ENCODE measurements at regions not wholly inside any gene's neighbourhood (a gene's known extent, or its start where the extent isn't known, plus 50 kb on each side); places are given as distances from the start of the nearest gene placed in this dataset.

- Histone ChIP-seq H3K27ac (ENCODE audit: low read depth, low read length) (no peak overlapping the region), H3K9ac (ENCODE audit: low read length in 5 of 5) (no peak overlapping the region), H3K9me3 (ENCODE audit: control insufficient read depth in 5 of 5, low read length in 5 of 5) (peaks cover 0 to 6% (median 3%) of the 10 kb centered on the region in 5 donors), H3K36me3 (ENCODE audit: control insufficient read depth in 5 of 5, insufficient read depth in 5 of 5, low read length in 5 of 5) (no peaks in the 10 kb centered on the region), H3K27me3 (ENCODE audit: control insufficient read depth in 5 of 5, insufficient read depth in 4 of 5, low read length in 5 of 5) (no peaks in the 10 kb centered on the region), H3K4me3 (ENCODE audit: low read depth in 1 of 5, low read length in 5 of 5) (no peak overlapping the region), H3K4me1 (ENCODE audit: control insufficient read depth in 5 of 5, insufficient read depth in 5 of 5, low read length in 5 of 5) (no peaks in the 10 kb centered on the region)
Measured at GRCh38 chr16:17683281-17683680, 212.5 kb upstream of the XYLT1 start.

- Histone ChIP-seq H3K27me3 (ENCODE audit: control insufficient read depth in 5 of 5, insufficient read depth in 4 of 5, low read length in 5 of 5) (no peaks in the 10 kb centered on the region), H3K4me1 (ENCODE audit: control insufficient read depth in 5 of 5, insufficient read depth in 5 of 5, low read length in 5 of 5) (no peaks in the 10 kb centered on the region), H3K9me3 (ENCODE audit: control insufficient read depth in 5 of 5, low read length in 5 of 5) (peaks cover 0 to 6% (median 3%) of the 10 kb centered on the region in 5 donors), H3K27ac (ENCODE audit: low read depth, low read length) (no peak overlapping the region), H3K4me3 (ENCODE audit: low read depth in 1 of 5, low read length in 5 of 5) (no peak overlapping the region), H3K9ac (ENCODE audit: low read length in 5 of 5) (no peak overlapping the region), H3K36me3 (ENCODE audit: control insufficient read depth in 5 of 5, insufficient read depth in 5 of 5, low read length in 5 of 5) (no peaks in the 10 kb centered on the region)
Measured at GRCh38 chr16:17676171-17676570, 205.4 kb upstream of the XYLT1 start.

- no peak overlapping the region for H3K4me3 ChIP-seq (ENCODE audit: low read depth in 1 of 5, low read length in 5 of 5)
- no peak overlapping the region for H3K9ac ChIP-seq (ENCODE audit: low read length in 5 of 5)
- H3K36me3 ChIP-seq (ENCODE audit: control insufficient read depth in 5 of 5, insufficient read depth in 5 of 5, low read length in 5 of 5) = no peaks in the 10 kb centered on the region
- H3K27me3 ChIP-seq (ENCODE audit: control insufficient read depth in 5 of 5, insufficient read depth in 4 of 5, low read length in 5 of 5) = no peaks in the 10 kb centered on the region
- no peaks in the 10 kb centered on the region for H3K9me3 ChIP-seq (ENCODE audit: control insufficient read depth in 5 of 5, low read length in 5 of 5)
- peaks cover 0 to 3% (median 0%) of the 10 kb centered on the region in 5 donors for H3K4me1 ChIP-seq (ENCODE audit: control insufficient read depth in 5 of 5, insufficient read depth in 5 of 5, low read length in 5 of 5)
- H3K27ac ChIP-seq (ENCODE audit: low read depth, low read length) = no peak overlapping the region
Measured at GRCh38 chr16:17668386-17668785, 197.6 kb upstream of the XYLT1 start.

GRCh38 chr16:17666293-17666692 is 195.5 kb upstream of the XYLT1 start:
- Histone ChIP-seq H3K4me3 (ENCODE audit: low read depth in 1 of 5, low read length in 5 of 5) (no peak overlapping the region), H3K9ac (ENCODE audit: low read length in 5 of 5) (no peak overlapping the region), H3K4me1 (ENCODE audit: control insufficient read depth in 5 of 5, insufficient read depth in 5 of 5, low read length in 5 of 5) (peaks cover 0 to 3% (median 0%) of the 10 kb centered on the region in 5 donors), H3K27ac (ENCODE audit: low read depth, low read length) (no peak overlapping the region), H3K27me3 (ENCODE audit: control insufficient read depth in 5 of 5, insufficient read depth in 4 of 5, low read length in 5 of 5) (no peaks in the 10 kb centered on the region), H3K9me3 (ENCODE audit: control insufficient read depth in 5 of 5, low read length in 5 of 5) (no peaks in the 10 kb centered on the region), H3K36me3 (ENCODE audit: control insufficient read depth in 5 of 5, insufficient read depth in 5 of 5, low read length in 5 of 5) (no peaks in the 10 kb centered on the region)

- Histone ChIP-seq H3K9me3 (ENCODE audit: control insufficient read depth in 5 of 5, low read length in 5 of 5) (no peaks in the 10 kb centered on the region), H3K27ac (ENCODE audit: low read depth, low read length) (no peak overlapping the region), H3K27me3 (ENCODE audit: control insufficient read depth in 5 of 5, insufficient read depth in 4 of 5, low read length in 5 of 5) (peaks cover 0 to 3% (median 0%) of the 10 kb centered on the region in 5 donors)
Measured at GRCh38 chr16:17658881-17659280, 188.1 kb upstream of the XYLT1 start.

GRCh38 chr16:17657045-17657444 is 186.3 kb upstream of the XYLT1 start:
- Histone ChIP-seq H3K9ac (ENCODE audit: low read length in 5 of 5) (no peak overlapping the region), H3K27ac (ENCODE audit: low read depth, low read length) (no peak overlapping the region), H3K36me3 (ENCODE audit: control insufficient read depth in 5 of 5, insufficient read depth in 5 of 5, low read length in 5 of 5) (no peaks in the 10 kb centered on the region), H3K27me3 (ENCODE audit: control insufficient read depth in 5 of 5, insufficient read depth in 4 of 5, low read length in 5 of 5) (peaks cover 0 to 8% (median 4%) of the 10 kb centered on the region in 5 donors), H3K9me3 (ENCODE audit: control insufficient read depth in 5 of 5, low read length in 5 of 5) (no peaks in the 10 kb centered on the region), H3K4me3 (ENCODE audit: low read depth in 1 of 5, low read length in 5 of 5) (no peak overlapping the region), H3K4me1 (ENCODE audit: control insufficient read depth in 5 of 5, insufficient read depth in 5 of 5, low read length in 5 of 5) (peaks cover 0 to 6% (median 3%) of the 10 kb centered on the region in 5 donors)

More at GRCh38 chr16:17658881-17659280, 188.1 kb upstream of the XYLT1 start:
- Histone ChIP-seq H3K9ac (ENCODE audit: low read length in 5 of 5) (no peak overlapping the region), H3K36me3 (ENCODE audit: control insufficient read depth in 5 of 5, insufficient read depth in 5 of 5, low read length in 5 of 5) (no peaks in the 10 kb centered on the region), H3K4me1 (ENCODE audit: control insufficient read depth in 5 of 5, insufficient read depth in 5 of 5, low read length in 5 of 5) (peaks cover 0 to 1% (median 0%) of the 10 kb centered on the region in 5 donors), H3K4me3 (ENCODE audit: low read depth in 1 of 5, low read length in 5 of 5) (no peak overlapping the region)

GRCh38 chr16:17654571-17654970 is 183.8 kb upstream of the XYLT1 start:
- no peak overlapping the region for H3K9ac ChIP-seq (ENCODE audit: low read length in 5 of 5)
- no peaks in the 10 kb centered on the region for H3K9me3 ChIP-seq (ENCODE audit: control insufficient read depth in 5 of 5, low read length in 5 of 5)
- peaks cover 7 to 10% (median 8%) of the 10 kb centered on the region in 5 donors for H3K27me3 ChIP-seq (ENCODE audit: control insufficient read depth in 5 of 5, insufficient read depth in 4 of 5, low read length in 5 of 5)
- no peak overlapping the region for H3K4me3 ChIP-seq (ENCODE audit: low read depth in 1 of 5, low read length in 5 of 5)
- no peak overlapping the region for H3K27ac ChIP-seq (ENCODE audit: low read depth, low read length)
- no peaks in the 10 kb centered on the region for H3K36me3 ChIP-seq (ENCODE audit: control insufficient read depth in 5 of 5, insufficient read depth in 5 of 5, low read length in 5 of 5)
- H3K4me1 ChIP-seq (ENCODE audit: control insufficient read depth in 5 of 5, insufficient read depth in 5 of 5, low read length in 5 of 5) = peaks cover 0 to 6% (median 3%) of the 10 kb centered on the region in 5 donors

GRCh38 chr16:17654142-17654541 is 183.4 kb upstream of the XYLT1 start:
- no peak overlapping the region for H3K4me3 ChIP-seq (ENCODE audit: low read depth in 1 of 5, low read length in 5 of 5)
- H3K27ac ChIP-seq (ENCODE audit: low read depth, low read length) = no peak overlapping the region
- H3K9me3 ChIP-seq (ENCODE audit: control insufficient read depth in 5 of 5, low read length in 5 of 5) = no peaks in the 10 kb centered on the region
- no peaks in the 10 kb centered on the region for H3K36me3 ChIP-seq (ENCODE audit: control insufficient read depth in 5 of 5, insufficient read depth in 5 of 5, low read length in 5 of 5)
- peaks cover 0 to 6% (median 3%) of the 10 kb centered on the region in 5 donors for H3K4me1 ChIP-seq (ENCODE audit: control insufficient read depth in 5 of 5, insufficient read depth in 5 of 5, low read length in 5 of 5)
- peaks cover 7 to 10% (median 8%) of the 10 kb centered on the region in 5 donors for H3K27me3 ChIP-seq (ENCODE audit: control insufficient read depth in 5 of 5, insufficient read depth in 4 of 5, low read length in 5 of 5)
- no peak overlapping the region for H3K9ac ChIP-seq (ENCODE audit: low read length in 5 of 5)

GRCh38 chr16:17647879-17648872 is 177.4 kb upstream of the XYLT1 start:
- Histone ChIP-seq H3K4me3 (ENCODE audit: low read depth in 1 of 5, low read length in 5 of 5) (no peak overlapping the region), H3K9me3 (ENCODE audit: control insufficient read depth in 5 of 5, low read length in 5 of 5) (peaks cover 5 to 23% (median 15%) of the 10 kb centered on the region in 5 donors), H3K4me1 (ENCODE audit: control insufficient read depth in 5 of 5, insufficient read depth in 5 of 5, low read length in 5 of 5) (no peaks in the 10 kb centered on the region), H3K27me3 (ENCODE audit: control insufficient read depth in 5 of 5, insufficient read depth in 4 of 5, low read length in 5 of 5) (peaks cover 2 to 10% (median 5%) of the 10 kb centered on the region in 5 donors), H3K27ac (ENCODE audit: low read depth, low read length) (no peak overlapping the region), H3K9ac (ENCODE audit: low read length in 5 of 5) (no peak overlapping the region), H3K36me3 (ENCODE audit: control insufficient read depth in 5 of 5, insufficient read depth in 5 of 5, low read length in 5 of 5) (no peaks in the 10 kb centered on the region)

- Histone ChIP-seq H3K36me3 (ENCODE audit: control insufficient read depth in 5 of 5, insufficient read depth in 5 of 5, low read length in 5 of 5) (no peaks in the 10 kb centered on the region), H3K27me3 (ENCODE audit: control insufficient read depth in 5 of 5, insufficient read depth in 4 of 5, low read length in 5 of 5) (no peaks in the 10 kb centered on the region), H3K27ac (ENCODE audit: low read depth, low read length) (no peak overlapping the region), H3K9ac (ENCODE audit: low read length in 5 of 5) (no peak overlapping the region), H3K4me3 (ENCODE audit: low read depth in 1 of 5, low read length in 5 of 5) (no peak overlapping the region), H3K4me1 (ENCODE audit: control insufficient read depth in 5 of 5, insufficient read depth in 5 of 5, low read length in 5 of 5) (no peaks in the 10 kb centered on the region), H3K9me3 (ENCODE audit: control insufficient read depth in 5 of 5, low read length in 5 of 5) (peaks cover 5 to 23% (median 15%) of the 10 kb centered on the region in 5 donors)
Measured at GRCh38 chr16:17643935-17644334, 173.2 kb upstream of the XYLT1 start.
